NCI-H82 (cell line): ENCODE measurements at regions not wholly inside any gene's neighbourhood (a gene's known extent, or its start where the extent isn't known, plus 50 kb on each side); places are given as distances from the start of the nearest gene placed in this dataset.
A peak's percentile ranks its signal among the peaks of the same experiment; 100 is the strongest.

Source experiments
- DNase-seq: peaks from one replicate; lab custom pipeline; 2025; lab: John Stamatoyannopoulos, UW

GRCh38 chr6:53413326-53413725 is 64.6 kb upstream of the ELOVL5 start:
- no peak for DNase-seq

GRCh38 chr6:53412751-53413150 is 64.0 kb upstream of the ELOVL5 start:
- DNase-seq, result no peak

GRCh38 chr6:53412021-53412715 is 63.4 kb upstream of the ELOVL5 start:
- DNase-seq, result no peak

GRCh38 chr6:53411451-53411850 is 62.7 kb upstream of the ELOVL5 start:
- DNase-seq, result peak; percentile 98

GRCh38 chr6:53410508-53411258 is 61.9 kb upstream of the ELOVL5 start:
- DNase-seq, result peak; percentile 64

GRCh38 chr6:53408826-53409225 is 60.1 kb upstream of the ELOVL5 start:
- DNase-seq, result no peak

- DNase-seq, result no peak
Measured at GRCh38 chr6:53399027-53399344, 50.2 kb upstream of the ELOVL5 start.

GRCh38 chr6:53398247-53399026 is 49.7 kb upstream of the ELOVL5 start:
- DNase-seq, result no peak
